SK-N-SH treated with all-trans-retinoic acid at 6 μM for 48 hours (cell line): ENCODE measurements at regions not wholly inside any gene's neighbourhood (a gene's known extent, or its start where the extent isn't known, plus 50 kb on each side); places are given as distances from the start of the nearest gene placed in this dataset.

Experiments used
- ATAC-seq: fragments of 200-7000 bp; cut with Tn5 transposase; 3 replicates; pipeline ENCODE4 v1.9.1; 2020; ENCODE audit warnings: mild to moderate bottlenecking, moderate library complexity
- ARNTL ChIP-seq: fragments of 450-650 bp; formaldehyde crosslinking; IDR thresholded peaks from 2 replicates; pipeline ENCODE4 v1.5.0; 2020; ENCODE audit warnings: low read depth, mild to moderate bottlenecking, moderate library complexity, borderline replicate concordance
- BACH2 ChIP-seq: fragments of 250-450 bp; sonication (Bioruptor Pico); IDR thresholded peaks from 2 replicates; pipeline ENCODE4 v1.9.0; 2021; ENCODE audit warnings: mild to moderate bottlenecking, borderline replicate concordance
- CSDC2 ChIP-seq: fragments of 250-450 bp; sonication (Bioruptor Pico); IDR thresholded peaks from 2 replicates; pipeline ENCODE4 v1.5.0; 2020; ENCODE audit warnings: mild to moderate bottlenecking, moderate library complexity
- ESRRG ChIP-seq: fragments of 250-450 bp; sonication (Bioruptor Pico); IDR thresholded peaks from 2 replicates; pipeline ENCODE4 v1.6.1; 2021; ENCODE audit warnings: mild to moderate bottlenecking
- GLIS3 ChIP-seq: fragments of 250-450 bp; sonication (Bioruptor Pico); IDR thresholded peaks from 2 replicates; pipeline ENCODE4 v1.5.0; 2020; ENCODE audit warnings: mild to moderate bottlenecking, moderate library complexity
- ISL1 ChIP-seq: fragments of 250-450 bp; sonication (Bioruptor Pico); IDR thresholded peaks from 2 replicates; pipeline ENCODE4 v2.1.2; 2022; ENCODE audit warnings: mild to moderate bottlenecking, moderate library complexity
- OSR1 ChIP-seq: fragments of 250-450 bp; sonication (Bioruptor Pico); IDR thresholded peaks from 2 replicates; pipeline ENCODE4 v1.8.0; 2022; ENCODE audit warnings: moderate library complexity, mild to moderate bottlenecking, inconsistent platforms
- PPARA ChIP-seq: fragments of 250-450 bp; sonication (Bioruptor Pico); IDR thresholded peaks from 2 replicates; pipeline ENCODE4 v1.5.0; 2020; ENCODE audit warnings: mild to moderate bottlenecking, borderline replicate concordance
- RARB ChIP-seq: fragments of 250-450 bp; sonication (Bioruptor Pico); IDR thresholded peaks from 2 replicates; pipeline ENCODE4 v1.8.0; 2021; ENCODE audit warnings: mild to moderate bottlenecking, moderate library complexity
- SNAI2 ChIP-seq: fragments of 250-450 bp; sonication (Bioruptor Pico); IDR thresholded peaks from 2 replicates; pipeline ENCODE4 v1.5.0; 2020; ENCODE audit warnings: mild to moderate bottlenecking, moderate library complexity
- TCF4 ChIP-seq: fragments of 250-450 bp; sonication (Bioruptor Pico); IDR thresholded peaks from 2 replicates; pipeline ENCODE4 v1.8.0; 2021; ENCODE audit warnings: mild to moderate bottlenecking, moderate library complexity, borderline replicate concordance
- ZC3H10 ChIP-seq: fragments of 250-450 bp; sonication (Bioruptor Pico); IDR thresholded peaks from 2 replicates; pipeline ENCODE4 v1.5.1; 2021; ENCODE audit warnings: mild to moderate bottlenecking, moderate library complexity
- ZFP3 ChIP-seq: fragments of 250-450 bp; sonication (Bioruptor Pico); IDR thresholded peaks from 2 replicates; pipeline ENCODE4 v1.5.0; 2020; ENCODE audit warnings: mild to moderate bottlenecking, moderate library complexity
- ZFP30 ChIP-seq: fragments of 450-650 bp; formaldehyde crosslinking; IDR thresholded peaks from 2 replicates; pipeline ENCODE4 v1.5.0; 2022; ENCODE audit warnings: mild to moderate bottlenecking, moderate library complexity
- ZNF565 ChIP-seq: fragments of 450-650 bp; formaldehyde crosslinking; conservative IDR thresholded peaks from 2 replicates; pipeline ENCODE4 v1.5.0; 2020; ENCODE audit warnings: low read depth, mild to moderate bottlenecking, moderate library complexity
- ZNF8 ChIP-seq: fragments of 450-650 bp; formaldehyde crosslinking; IDR thresholded peaks from 2 replicates; pipeline ENCODE4 v1.5.0; 2020; ENCODE audit warnings: mild to moderate bottlenecking, moderate library complexity
- TF ChIP-seq, protein P1 (sequence below): fragments of 250-450 bp; sonication (Bioruptor Pico); IDR thresholded peaks from 2 replicates; pipeline ENCODE4 v1.5.0; 2020; ENCODE audit warnings: mild to moderate bottlenecking, moderate library complexity
- TF ChIP-seq, protein P2 (sequence below): fragments of 250-450 bp; sonication (Bioruptor Pico); IDR thresholded peaks from 2 replicates; pipeline ENCODE4 v1.5.1; 2021; ENCODE audit warnings: mild to moderate bottlenecking, moderate library complexity
- TF ChIP-seq, protein P3 (sequence below): fragments of 250-450 bp; sonication (Bioruptor Pico); IDR thresholded peaks from 2 replicates; pipeline ENCODE4 v1.5.1; 2020; ENCODE audit warnings: low read depth, mild to moderate bottlenecking, moderate library complexity
- TF ChIP-seq, protein P4 (sequence below): fragments of 250-450 bp; sonication (Bioruptor Pico); IDR thresholded peaks from 2 replicates; pipeline ENCODE4 v1.8.0; 2020; ENCODE audit warnings: mild to moderate bottlenecking, moderate library complexity, borderline replicate concordance

DNA sequence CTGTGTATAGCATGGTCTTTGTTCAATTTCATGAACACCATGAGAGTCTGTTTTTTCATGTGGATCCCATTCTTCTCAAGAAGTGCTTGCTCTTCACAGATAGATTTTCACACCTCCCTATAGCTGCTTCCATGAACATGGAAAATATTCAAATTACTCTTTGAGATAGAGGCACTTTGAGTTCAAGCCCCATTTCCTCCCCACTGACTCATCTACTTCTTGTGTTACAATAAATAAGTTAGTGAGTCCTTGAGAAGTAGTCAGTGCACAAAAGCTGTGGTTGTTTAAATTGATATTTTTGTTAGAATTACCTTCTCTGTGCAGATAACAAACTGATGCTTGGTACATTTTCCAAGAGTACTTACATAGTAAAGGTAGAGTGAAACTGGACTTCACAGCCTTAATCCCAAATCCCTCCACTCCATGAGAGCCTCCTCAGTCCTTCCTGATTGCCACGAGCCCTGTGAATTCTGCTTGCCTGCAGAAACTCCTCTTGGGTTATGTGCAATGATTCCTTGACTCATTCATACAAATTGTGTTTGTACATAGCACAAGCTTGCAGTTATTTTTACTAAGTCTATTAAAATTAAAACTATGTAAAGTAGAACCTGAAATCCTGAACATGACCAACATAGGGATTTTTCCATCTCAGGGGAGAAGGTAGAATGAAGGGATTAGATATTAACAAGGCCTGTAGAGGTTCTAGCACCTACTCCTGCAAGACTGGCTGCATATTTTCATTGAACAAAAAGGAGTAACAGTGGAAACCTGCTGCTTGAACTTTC lies 496.2 kb downstream of the TNS3 start:
- no peak for ATAC-seq
- no peak for TF ChIP-seq ZFP30 (CRISPR knock-in tag)
- no peak for TF ChIP-seq PPARA (CRISPR knock-in tag)
- TF ChIP-seq ZC3H10 = no peak
- TF ChIP-seq CSDC2 (CRISPR knock-in tag) = no peak

DNA sequence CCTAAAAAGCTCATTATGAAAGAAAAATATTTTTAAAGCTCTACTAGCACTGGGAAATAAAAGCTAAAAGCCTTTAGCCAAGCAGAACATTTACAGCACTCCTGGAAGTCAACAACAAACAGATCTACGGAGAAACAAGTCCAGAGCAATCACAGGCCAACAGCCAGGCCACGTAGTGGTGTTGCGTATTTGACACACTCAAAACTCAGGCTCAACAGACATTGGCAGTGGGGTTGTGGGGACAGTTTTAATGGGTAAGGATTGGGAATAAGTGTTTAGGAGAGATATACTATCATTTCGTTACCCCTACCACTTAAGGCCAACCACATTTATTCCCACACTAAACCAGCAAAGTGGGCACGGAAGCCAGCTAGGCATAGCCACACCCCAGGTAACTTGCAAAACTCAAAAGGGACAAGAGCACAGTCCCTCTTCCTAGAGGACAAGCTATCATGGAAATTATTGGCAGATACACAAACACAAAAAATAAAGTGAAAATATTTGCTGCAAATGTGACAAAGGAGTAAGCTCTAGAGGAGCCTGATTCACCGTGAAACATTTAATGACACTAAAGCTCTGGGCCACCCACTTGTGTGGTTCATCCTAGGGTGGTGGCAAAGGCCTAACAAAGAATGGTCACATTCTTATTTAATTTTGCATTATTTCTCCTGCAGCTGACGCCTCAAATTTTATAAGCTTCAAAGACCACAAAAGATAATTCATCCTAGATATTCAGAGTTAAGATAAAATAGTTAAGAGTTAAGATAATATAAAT lies 498.2 kb downstream of the TNS3 start:
- no peak for TF ChIP-seq ESRRG (CRISPR knock-in tag)
- no peak for ATAC-seq

DNA sequence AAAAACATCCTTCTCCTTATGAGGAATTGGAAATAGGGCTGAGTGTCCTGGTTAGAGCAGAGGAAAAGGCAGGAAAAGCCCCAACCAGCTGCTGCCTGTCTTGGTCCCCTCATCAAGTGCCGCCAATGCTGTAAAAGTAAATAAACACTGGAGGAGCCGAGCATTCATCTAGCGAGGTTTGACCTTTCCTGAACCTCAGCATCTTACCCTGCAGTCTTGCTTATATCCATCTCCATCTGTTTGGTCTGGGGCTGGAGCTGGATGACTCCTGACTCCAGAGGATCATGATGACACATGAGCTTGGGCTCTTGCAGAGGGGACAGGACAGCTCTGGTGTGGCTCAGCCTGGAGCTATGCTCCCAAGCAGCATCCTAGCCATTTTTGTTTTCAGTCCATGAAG lies 501.1 kb downstream of the TNS3 start:
- no peak for TF ChIP-seq TCF4 (CRISPR knock-in tag)
- no peak for TF ChIP-seq ESRRG (CRISPR knock-in tag)
- TF ChIP-seq ZFP3 (CRISPR knock-in tag) = no peak
- no peak for TF ChIP-seq OSR1 (CRISPR knock-in tag)
- no peak for TF ChIP-seq RARB (CRISPR knock-in tag)
- no peak for TF ChIP-seq ZC3H10
- TF ChIP-seq, protein P1, sequence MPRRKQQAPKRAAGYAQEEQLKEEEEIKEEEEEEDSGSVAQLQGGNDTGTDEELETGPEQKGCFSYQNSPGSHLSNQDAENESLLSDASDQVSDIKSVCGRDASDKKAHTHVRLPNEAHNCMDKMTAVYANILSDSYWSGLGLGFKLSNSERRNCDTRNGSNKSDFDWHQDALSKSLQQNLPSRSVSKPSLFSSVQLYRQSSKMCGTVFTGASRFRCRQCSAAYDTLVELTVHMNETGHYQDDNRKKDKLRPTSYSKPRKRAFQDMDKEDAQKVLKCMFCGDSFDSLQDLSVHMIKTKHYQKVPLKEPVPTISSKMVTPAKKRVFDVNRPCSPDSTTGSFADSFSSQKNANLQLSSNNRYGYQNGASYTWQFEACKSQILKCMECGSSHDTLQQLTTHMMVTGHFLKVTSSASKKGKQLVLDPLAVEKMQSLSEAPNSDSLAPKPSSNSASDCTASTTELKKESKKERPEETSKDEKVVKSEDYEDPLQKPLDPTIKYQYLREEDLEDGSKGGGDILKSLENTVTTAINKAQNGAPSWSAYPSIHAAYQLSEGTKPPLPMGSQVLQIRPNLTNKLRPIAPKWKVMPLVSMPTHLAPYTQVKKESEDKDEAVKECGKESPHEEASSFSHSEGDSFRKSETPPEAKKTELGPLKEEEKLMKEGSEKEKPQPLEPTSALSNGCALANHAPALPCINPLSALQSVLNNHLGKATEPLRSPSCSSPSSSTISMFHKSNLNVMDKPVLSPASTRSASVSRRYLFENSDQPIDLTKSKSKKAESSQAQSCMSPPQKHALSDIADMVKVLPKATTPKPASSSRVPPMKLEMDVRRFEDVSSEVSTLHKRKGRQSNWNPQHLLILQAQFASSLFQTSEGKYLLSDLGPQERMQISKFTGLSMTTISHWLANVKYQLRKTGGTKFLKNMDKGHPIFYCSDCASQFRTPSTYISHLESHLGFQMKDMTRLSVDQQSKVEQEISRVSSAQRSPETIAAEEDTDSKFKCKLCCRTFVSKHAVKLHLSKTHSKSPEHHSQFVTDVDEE (CRISPR knock-in tag) = no peak
- TF ChIP-seq, protein P2, sequence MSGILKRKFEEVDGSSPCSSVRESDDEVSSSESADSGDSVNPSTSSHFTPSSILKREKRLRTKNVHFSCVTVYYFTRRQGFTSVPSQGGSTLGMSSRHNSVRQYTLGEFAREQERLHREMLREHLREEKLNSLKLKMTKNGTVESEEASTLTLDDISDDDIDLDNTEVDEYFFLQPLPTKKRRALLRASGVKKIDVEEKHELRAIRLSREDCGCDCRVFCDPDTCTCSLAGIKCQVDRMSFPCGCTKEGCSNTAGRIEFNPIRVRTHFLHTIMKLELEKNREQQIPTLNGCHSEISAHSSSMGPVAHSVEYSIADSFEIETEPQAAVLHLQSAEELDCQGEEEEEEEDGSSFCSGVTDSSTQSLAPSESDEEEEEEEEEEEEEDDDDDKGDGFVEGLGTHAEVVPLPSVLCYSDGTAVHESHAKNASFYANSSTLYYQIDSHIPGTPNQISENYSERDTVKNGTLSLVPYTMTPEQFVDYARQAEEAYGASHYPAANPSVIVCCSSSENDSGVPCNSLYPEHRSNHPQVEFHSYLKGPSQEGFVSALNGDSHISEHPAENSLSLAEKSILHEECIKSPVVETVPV (CRISPR knock-in tag) = no peak
- TF ChIP-seq PPARA (CRISPR knock-in tag) = no peak
- TF ChIP-seq, protein P3, sequence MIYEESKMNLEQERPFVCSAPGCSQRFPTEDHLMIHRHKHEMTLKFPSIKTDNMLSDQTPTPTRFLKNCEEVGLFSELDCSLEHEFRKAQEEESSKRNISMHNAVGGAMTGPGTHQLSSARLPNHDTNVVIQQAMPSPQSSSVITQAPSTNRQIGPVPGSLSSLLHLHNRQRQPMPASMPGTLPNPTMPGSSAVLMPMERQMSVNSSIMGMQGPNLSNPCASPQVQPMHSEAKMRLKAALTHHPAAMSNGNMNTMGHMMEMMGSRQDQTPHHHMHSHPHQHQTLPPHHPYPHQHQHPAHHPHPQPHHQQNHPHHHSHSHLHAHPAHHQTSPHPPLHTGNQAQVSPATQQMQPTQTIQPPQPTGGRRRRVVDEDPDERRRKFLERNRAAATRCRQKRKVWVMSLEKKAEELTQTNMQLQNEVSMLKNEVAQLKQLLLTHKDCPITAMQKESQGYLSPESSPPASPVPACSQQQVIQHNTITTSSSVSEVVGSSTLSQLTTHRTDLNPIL (CRISPR knock-in tag) = no peak
- TF ChIP-seq ARNTL (CRISPR knock-in tag) = no peak
- TF ChIP-seq ISL1 (CRISPR knock-in tag) = no peak
- no peak for TF ChIP-seq CSDC2 (CRISPR knock-in tag)
- TF ChIP-seq SNAI2 (CRISPR knock-in tag) = no peak
- TF ChIP-seq ZFP30 (CRISPR knock-in tag) = no peak
- TF ChIP-seq, protein P4, sequence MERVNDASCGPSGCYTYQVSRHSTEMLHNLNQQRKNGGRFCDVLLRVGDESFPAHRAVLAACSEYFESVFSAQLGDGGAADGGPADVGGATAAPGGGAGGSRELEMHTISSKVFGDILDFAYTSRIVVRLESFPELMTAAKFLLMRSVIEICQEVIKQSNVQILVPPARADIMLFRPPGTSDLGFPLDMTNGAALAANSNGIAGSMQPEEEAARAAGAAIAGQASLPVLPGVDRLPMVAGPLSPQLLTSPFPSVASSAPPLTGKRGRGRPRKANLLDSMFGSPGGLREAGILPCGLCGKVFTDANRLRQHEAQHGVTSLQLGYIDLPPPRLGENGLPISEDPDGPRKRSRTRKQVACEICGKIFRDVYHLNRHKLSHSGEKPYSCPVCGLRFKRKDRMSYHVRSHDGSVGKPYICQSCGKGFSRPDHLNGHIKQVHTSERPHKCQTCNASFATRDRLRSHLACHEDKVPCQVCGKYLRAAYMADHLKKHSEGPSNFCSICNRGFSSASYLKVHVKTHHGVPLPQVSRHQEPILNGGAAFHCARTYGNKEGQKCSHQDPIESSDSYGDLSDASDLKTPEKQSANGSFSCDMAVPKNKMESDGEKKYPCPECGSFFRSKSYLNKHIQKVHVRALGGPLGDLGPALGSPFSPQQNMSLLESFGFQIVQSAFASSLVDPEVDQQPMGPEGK = no peak
- no peak for TF ChIP-seq ZNF8 (CRISPR knock-in tag)
- TF ChIP-seq BACH2 (CRISPR knock-in tag) = no peak
- no peak for ATAC-seq

DNA sequence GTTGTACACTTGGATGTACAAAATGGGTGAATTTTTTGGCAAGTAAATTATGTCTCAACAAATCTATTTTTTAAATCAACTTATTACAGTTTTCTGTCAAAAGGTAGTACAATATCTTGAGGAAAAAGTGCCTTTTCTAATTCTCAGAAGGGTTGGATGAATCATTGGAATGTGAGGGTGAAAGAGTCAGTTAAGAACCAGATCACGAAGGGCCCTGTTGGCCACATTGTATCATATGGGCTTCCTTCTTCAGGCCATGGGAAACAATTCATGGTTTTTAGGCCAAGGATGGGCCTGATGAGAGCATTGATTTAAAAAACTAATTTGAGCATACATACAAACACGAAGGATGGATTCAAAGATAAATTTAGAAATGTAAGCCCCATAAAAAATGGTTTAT lies 503.7 kb downstream of the TNS3 start:
- ATAC-seq = no peak
- TF ChIP-seq ISL1 (CRISPR knock-in tag) (no peak), GLIS3 (CRISPR knock-in tag) (no peak), ZNF565 (CRISPR knock-in tag) (no peak), SNAI2 (CRISPR knock-in tag) (no peak)
